H1 (cell line): ENCODE measurements at regions not wholly inside any gene's neighbourhood (a gene's known extent, or its start where the extent isn't known, plus 50 kb on each side); places are given as distances from the start of the nearest gene placed in this dataset.

Experiments used
- CTCF ChIA-PET: fragments of 300-600 bp; sonication (Branson Sonifier 250); formaldehyde crosslinking; loops from one replicate; lab custom pipeline; 2021; ENCODE audit not compliant: partially characterized antibody; lab: Charles Lee
- POLR2A ChIA-PET: fragments of 300-600 bp; sonication (Branson Sonifier 250); formaldehyde crosslinking; loops from one replicate; lab custom pipeline; 2021; ENCODE audit warnings: inconsistent platforms; ENCODE audit not compliant: partially characterized antibody; lab: Charles Lee
- DNase-seq, 2 experiments: peaks; one replicate each; pipeline versions ENCODE4 v3.0.0 to v3.0.0-alpha.2; 2010 to 2022; ENCODE audit warnings: low spot score in 2 of 2, low read depth in 1 of 2, mixed read lengths in 1 of 2
- FAIRE-seq: peaks from 2 replicates; lab custom pipeline; 2011; peaks lifted over from hg19 to GRCh38; lab: Jason Lieb, UNC
- H2AFZ ChIP-seq: 2 replicates; pipeline ENCODE4 v1.8.1; 2012; ENCODE audit warnings: low read length, inconsistent platforms
- H2AK5ac ChIP-seq: 2 replicates; pipeline ENCODE4 v1.6.1; 2013; ENCODE audit warnings: low read depth, low read length
- H2BK120ac ChIP-seq: replicated peaks from 2 replicates; pipeline ENCODE3; 2013; ENCODE audit warnings: low read depth, low read length, inconsistent platforms
- H2BK12ac ChIP-seq: 2 replicates; pipeline ENCODE4 v1.6.1; 2013; ENCODE audit warnings: low read depth, low read length
- H2BK15ac ChIP-seq: 2 replicates; pipeline ENCODE4 v1.6.1; 2013; ENCODE audit warnings: low read length
- H2BK20ac ChIP-seq: 2 replicates; pipeline ENCODE4 v1.6.1; 2013; ENCODE audit warnings: low read length
- H2BK5ac ChIP-seq: 2 replicates; pipeline ENCODE4 v1.6.1; 2013; ENCODE audit warnings: low read depth, low read length
- H3K14ac ChIP-seq: 2 replicates; pipeline ENCODE4 v1.6.1; 2013; ENCODE audit warnings: inconsistent platforms; ENCODE audit not compliant: insufficient read length
- H3K18ac ChIP-seq: 2 replicates; pipeline ENCODE4 v1.6.1; 2013; ENCODE audit warnings: low read length; ENCODE audit errors: extremely low read depth
- H3K23ac ChIP-seq: 2 replicates; pipeline ENCODE4 v1.6.1; 2013; ENCODE audit warnings: inconsistent platforms; ENCODE audit not compliant: insufficient read length
- H3K23me2 ChIP-seq: 2 replicates; pipeline ENCODE4 v1.6.1; 2013; ENCODE audit warnings: low read depth, low read length
- H3K27ac ChIP-seq: 2 replicates; pipeline ENCODE4 v1.6.1; 2011; ENCODE audit warnings: low read depth, low read length, inconsistent platforms
- H3K27me3 ChIP-seq, 4 experiments: replicated peaks in 1 of 4; 1 replicate in 1 of 4; 2 replicates in 3 of 4; pipeline versions ENCODE4 v1.6.1 to v1.8.1; 2011 to 2013; ENCODE audit warnings: low read length in 3 of 4, mild to moderate bottlenecking in 3 of 4, inconsistent platforms in 2 of 4, mixed read lengths in 2 of 4, moderate library complexity in 1 of 4; ENCODE audit not compliant: control insufficient read depth in 3 of 4, insufficient read depth in 3 of 4; ENCODE audit errors: extremely low read depth in 1 of 4
- H3K36me3 ChIP-seq, 4 experiments: 2 replicates each; pipeline versions ENCODE4 v1.6.1 to v1.8.1; 2011 to 2013; ENCODE audit warnings: mild to moderate bottlenecking in 4 of 4, low read length in 3 of 4, moderate library complexity in 2 of 4, control low read depth in 1 of 4, inconsistent platforms in 1 of 4; ENCODE audit not compliant: insufficient read depth in 4 of 4, control insufficient read depth in 2 of 4
- H3K4ac ChIP-seq: replicated peaks from 2 replicates; pipeline ENCODE3; 2013; ENCODE audit warnings: low read length, low read depth, mixed read lengths, inconsistent platforms; ENCODE audit not compliant: insufficient read length
- H3K4me1 ChIP-seq, 4 experiments: replicated peaks in 1 of 4; 1 replicate in 1 of 4; 2 replicates in 3 of 4; pipeline versions ENCODE4 v1.6.1 to v1.8.1; 2011 to 2013; ENCODE audit warnings: low read length in 3 of 4, inconsistent platforms in 2 of 4, mixed read lengths in 1 of 4; ENCODE audit not compliant: insufficient read depth in 4 of 4, control insufficient read depth in 3 of 4
- H3K4me2 ChIP-seq, 2 experiments: 2 replicates each; pipeline versions ENCODE4 v1.6.1 to v1.8.1; 2011 to 2013; ENCODE audit warnings: low read depth in 2 of 2, low read length in 2 of 2, control low read depth in 1 of 2, inconsistent platforms in 1 of 2, mild to moderate bottlenecking in 1 of 2; ENCODE audit not compliant: insufficient read depth in 1 of 2
- H3K4me3 ChIP-seq, 4 experiments: fragments of 200-600, 300-600 bp in 1 of 4; sonication (generic), shearing (Covaris generic), sonication (Bioruptor Twin) in 1 of 4; 2 replicates each; pipeline versions ENCODE4 v1.5.1 to v1.8.1; 2011 to 2016; ENCODE audit warnings: low read length in 4 of 4, low read depth in 3 of 4, control low read depth in 2 of 4, inconsistent platforms in 2 of 4, mild to moderate bottlenecking in 2 of 4, mixed read lengths in 1 of 4, moderate library complexity in 1 of 4; ENCODE audit not compliant: insufficient read depth in 2 of 4; ENCODE audit errors: extremely low read depth in 1 of 4
- H3K56ac ChIP-seq: replicated peaks from 2 replicates; pipeline ENCODE3; 2013; ENCODE audit warnings: low read depth, mild to moderate bottlenecking, mixed read lengths, low read length, inconsistent platforms; ENCODE audit not compliant: insufficient read length
- H3K79me1 ChIP-seq: 2 replicates; pipeline ENCODE4 v1.6.1; 2013; ENCODE audit warnings: low read depth, low read length, control low read depth
- H3K79me2 ChIP-seq, 2 experiments: 2 replicates each; pipeline versions ENCODE4 v1.6.1 to v1.8.1; 2012 to 2013; ENCODE audit warnings: low read length in 2 of 2, mild to moderate bottlenecking in 2 of 2, inconsistent platforms in 1 of 2; ENCODE audit not compliant: insufficient read depth in 2 of 2, control insufficient read depth in 1 of 2
- H3K9ac ChIP-seq, 4 experiments: replicated peaks in 1 of 4; 1 replicate in 1 of 4; 2 replicates in 3 of 4; pipeline versions ENCODE4 v1.6.1 to v1.8.1; 2011 to 2013; ENCODE audit warnings: low read depth in 3 of 4, low read length in 3 of 4, control low read depth in 2 of 4, mild to moderate bottlenecking in 2 of 4, moderate library complexity in 2 of 4, inconsistent platforms in 1 of 4; ENCODE audit errors: extremely low read depth in 1 of 4
- H3K9me3 ChIP-seq, 2 experiments: 2 replicates each; pipeline versions ENCODE4 v1.6.1 to v1.8.1; 2012 to 2013; ENCODE audit warnings: mild to moderate bottlenecking in 2 of 2, moderate library complexity in 2 of 2, control low read depth in 1 of 2, inconsistent platforms in 1 of 2, low read depth in 1 of 2, low read length in 1 of 2, mixed read lengths in 1 of 2; ENCODE audit not compliant: insufficient read depth in 2 of 2
- H4K20me1 ChIP-seq, 2 experiments: replicated peaks in 1 of 2; 2 replicates each; pipeline versions ENCODE3 to v1.8.1; 2011 to 2013; ENCODE audit warnings: inconsistent platforms in 2 of 2, low read length in 2 of 2, mild to moderate bottlenecking in 1 of 2; ENCODE audit not compliant: insufficient read depth in 2 of 2, control insufficient read depth in 1 of 2
- H4K5ac ChIP-seq: 2 replicates; pipeline ENCODE4 v1.6.1; 2013; ENCODE audit warnings: low read length, low read depth, mixed read lengths, inconsistent platforms; ENCODE audit not compliant: insufficient read length
- H4K8ac ChIP-seq: 2 replicates; pipeline ENCODE4 v1.8.0; 2013; ENCODE audit warnings: mild to moderate bottlenecking, moderate library complexity, low read length, inconsistent platforms; ENCODE audit not compliant: insufficient read depth; ENCODE audit errors: extremely low read depth
- H4K91ac ChIP-seq: replicated peaks from 2 replicates; pipeline ENCODE3; 2013; ENCODE audit warnings: low read length, mixed read lengths, inconsistent platforms; ENCODE audit not compliant: insufficient read length
- ASH2L ChIP-seq: fragments of 200-600, 300-600 bp; sonication (generic); IDR thresholded peaks from one replicate; pipeline ENCODE4 v1.7.1; 2017; ENCODE audit warnings: low read length
- CBX8 ChIP-seq: fragments of 300-800, 300-1000 bp; sonication (generic); IDR thresholded peaks from 2 replicates; pipeline ENCODE4 v1.7.1; 2016; ENCODE audit warnings: low read depth, low read length, borderline replicate concordance
- CHD2 ChIP-seq: IDR thresholded peaks from 2 replicates; pipeline ENCODE4 v1.6.1; 2012; ENCODE audit warnings: low read length, improper control_type of control experiment
- CTBP2 ChIP-seq: IDR thresholded peaks from 2 replicates; pipeline ENCODE4 v1.7.0; 2011; ENCODE audit warnings: borderline replicate concordance, mild to moderate bottlenecking, moderate library complexity, mixed read lengths, low read length; ENCODE audit not compliant: insufficient read depth, insufficient read length
- EGR1 ChIP-seq: IDR thresholded peaks from 2 replicates; pipeline ENCODE4 v1.6.1; 2011; ENCODE audit warnings: low read depth, low read length, borderline replicate concordance
- FOSL1 ChIP-seq: IDR thresholded peaks from 2 replicates; pipeline ENCODE4 v1.6.1; 2011; ENCODE audit warnings: mild to moderate bottlenecking, low read depth, low read length, moderate library complexity; ENCODE audit not compliant: insufficient read depth
- MAX ChIP-seq: IDR thresholded peaks from 2 replicates; pipeline ENCODE4 v1.6.1; 2012; ENCODE audit warnings: inconsistent platforms
- NANOG ChIP-seq: IDR thresholded peaks from 2 replicates; pipeline ENCODE4 v1.6.1; 2011; ENCODE audit warnings: low read length, low read depth, mild to moderate bottlenecking, inconsistent platforms; ENCODE audit not compliant: insufficient read depth, poor library complexity, severe bottlenecking
- RFX5 ChIP-seq: IDR thresholded peaks from 2 replicates; pipeline ENCODE4 v1.6.1; 2011; ENCODE audit warnings: low read depth, low read length, improper control_type of control experiment, borderline replicate concordance
- SP4 ChIP-seq: IDR thresholded peaks from 2 replicates; pipeline ENCODE4 v1.6.1; 2012; ENCODE audit warnings: low read length, inconsistent platforms
- TAF1 ChIP-seq: IDR thresholded peaks from 2 replicates; pipeline ENCODE4 v1.6.1; 2011; ENCODE audit warnings: mild to moderate bottlenecking, low read depth, low read length
- TEAD4 ChIP-seq: IDR thresholded peaks from 2 replicates; pipeline ENCODE4 v1.6.1; 2012; ENCODE audit warnings: low read depth, low read length, inconsistent platforms, mixed read lengths
- USF2 ChIP-seq: IDR thresholded peaks from 2 replicates; pipeline ENCODE4 v1.6.1; 2011; ENCODE audit warnings: low read length, improper control_type of control experiment
- WGBS, 2 experiments: shearing (Covaris generic) in 1 of 2; methylation state at CpG; one replicate each; pipeline versions ENCODE4 v1.1.6 to v1.1.7; 2013 to 2015; ENCODE audit warnings: low lambda C conversion rate in 2 of 2, mixed read lengths in 2 of 2, inconsistent platforms in 1 of 2, low coverage in 1 of 2, missing lambda C conversion rate in 1 of 2; ENCODE audit not compliant: insufficient replicate concordance in 2 of 2, insufficient coverage in 1 of 2, insufficient read length in 1 of 2; ENCODE audit errors: extremely low coverage in 1 of 2, missing lambda C conversion rate in 1 of 2; 5-methylcytosine and 5-hydroxymethylcytosine counted together

DNA sequence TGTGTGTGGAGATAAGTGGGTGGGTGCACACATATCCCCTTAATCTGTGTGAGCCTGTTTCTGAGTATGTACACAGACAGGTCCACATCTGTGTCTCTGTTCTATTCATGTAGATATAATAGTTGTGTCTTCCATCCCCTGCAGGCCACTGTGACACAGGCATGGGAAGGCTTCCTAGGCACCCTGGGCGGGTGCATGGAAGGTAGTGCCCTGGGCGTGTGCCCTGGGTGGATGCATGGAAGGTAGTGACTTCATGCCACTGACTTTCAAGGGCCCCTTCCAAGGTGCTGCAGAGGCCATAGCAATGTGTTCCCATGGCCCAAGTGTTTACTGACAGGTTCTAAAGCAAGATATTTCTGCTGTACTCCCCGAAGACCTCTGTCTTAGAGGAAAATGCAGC, 462.5 kb upstream of the HS6ST1 start:
- CTCF ChIA-PET = no interaction called here

More for the DNA sequence above, 462.5 kb upstream of the HS6ST1 start:
- Histone ChIP-seq H2AFZ (no peak overlapping the region), H4K5ac (no peak overlapping the region), H3K4me3 (no peak overlapping the region), H2AK5ac (no peak overlapping the region), H3K9ac (no peak overlapping the region), H3K4me1 (peaks cover 0 to under 1% (median 0%) of the 10 kb centered on the region in 4 experiments; a peak in 1 of 7 replicates), H2BK15ac (no peak overlapping the region), H3K14ac (no peak overlapping the region), H2BK20ac (no peak overlapping the region), H3K79me2 (no peaks in the 10 kb centered on the region), H3K9me3 (no peaks in the 10 kb centered on the region), H3K4ac (no peak overlapping the region), H3K23ac (no peak overlapping the region), H2BK120ac (no peak overlapping the region), H3K18ac (no peak overlapping the region), H3K56ac (no peak overlapping the region), H2BK5ac (no peak overlapping the region), H3K23me2 (no peaks in the 10 kb centered on the region), H3K4me2 (no peak overlapping the region), H3K27ac (no peak overlapping the region), H3K27me3 (no peaks in the 10 kb centered on the region), H4K8ac (no peak overlapping the region), H4K20me1 (no peaks in the 10 kb centered on the region), H2BK12ac (no peak overlapping the region), H4K91ac (no peak overlapping the region), H3K36me3 (no peaks in the 10 kb centered on the region), H3K79me1 (no peaks in the 10 kb centered on the region)
- FAIRE-seq (no peak), DNase-seq (peak in 1 of 2 experiments; percentile 17)
- WGBS, 2 experiments = 77% methylated on average over 3 of the region's 3 CpGs; no CpG with 5 or more reads in 1 of the 2 experiments
- TF ChIP-seq EGR1 (no peak), ASH2L (no peak), SP4 (no peak), TEAD4 (no peak), NANOG (no peak), MAX (no peak), USF2 (no peak), CBX8 (no peak), CTBP2 (no peak), TAF1 (no peak), FOSL1 (no peak), RFX5 (no peak), CHD2 (no peak)
- POLR2A ChIA-PET = no interaction called here
